ENCODE measurements at regions not wholly inside any gene's neighbourhood (a gene's known extent, or its start where the extent isn't known, plus 50 kb on each side); places are given as distances from the start of the nearest gene placed in this dataset.

GRCh38 chr3:124535306-124535705 lies 194.9 kb upstream of the UMPS start:
- DNase-seq (ENCODE audit: low read depth in 2 of 2): no peak

GRCh38 chr3:124540550-124541211 lies 189.6 kb upstream of the UMPS start:
- DNase-seq (ENCODE audit: low read depth in 2 of 2): no peak

GRCh38 chr3:124542214-124542869 lies 187.9 kb upstream of the UMPS start:
- no peak for DNase-seq (ENCODE audit: low read depth in 2 of 2)

GRCh38 chr3:124545891-124546290 lies 184.4 kb upstream of the UMPS start:
- no peak for DNase-seq (ENCODE audit: low read depth in 2 of 2)

GRCh38 chr3:124552224-124552623 lies 178.0 kb upstream of the UMPS start:
- DNase-seq (ENCODE audit: low read depth in 2 of 2): no peak

- DNase-seq (ENCODE audit: low read depth in 2 of 2): no peak
Observed at GRCh38 chr3:124553178-124553577, 177.1 kb upstream of the UMPS start.

DNA sequence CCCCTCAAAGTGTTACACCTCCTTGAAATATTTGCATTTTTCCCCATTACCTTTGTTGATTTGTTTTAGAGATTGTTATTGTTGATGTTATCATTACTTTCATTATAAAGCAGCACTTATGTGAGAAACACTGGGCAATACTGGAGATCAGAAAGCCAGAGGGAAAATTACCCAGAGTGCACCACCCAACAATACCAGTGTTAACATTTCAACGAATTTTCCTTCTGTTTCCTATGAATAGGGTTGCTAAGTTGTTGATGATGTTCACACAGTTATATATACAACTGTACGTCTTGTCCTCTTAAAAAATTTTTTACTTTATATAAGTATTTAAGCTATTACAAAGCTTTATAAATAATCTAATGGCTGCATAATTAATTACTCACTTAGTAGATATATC lies 173.6 kb upstream of the UMPS start:
- no peak for DNase-seq (ENCODE audit: low read depth in 2 of 2)

DNA sequence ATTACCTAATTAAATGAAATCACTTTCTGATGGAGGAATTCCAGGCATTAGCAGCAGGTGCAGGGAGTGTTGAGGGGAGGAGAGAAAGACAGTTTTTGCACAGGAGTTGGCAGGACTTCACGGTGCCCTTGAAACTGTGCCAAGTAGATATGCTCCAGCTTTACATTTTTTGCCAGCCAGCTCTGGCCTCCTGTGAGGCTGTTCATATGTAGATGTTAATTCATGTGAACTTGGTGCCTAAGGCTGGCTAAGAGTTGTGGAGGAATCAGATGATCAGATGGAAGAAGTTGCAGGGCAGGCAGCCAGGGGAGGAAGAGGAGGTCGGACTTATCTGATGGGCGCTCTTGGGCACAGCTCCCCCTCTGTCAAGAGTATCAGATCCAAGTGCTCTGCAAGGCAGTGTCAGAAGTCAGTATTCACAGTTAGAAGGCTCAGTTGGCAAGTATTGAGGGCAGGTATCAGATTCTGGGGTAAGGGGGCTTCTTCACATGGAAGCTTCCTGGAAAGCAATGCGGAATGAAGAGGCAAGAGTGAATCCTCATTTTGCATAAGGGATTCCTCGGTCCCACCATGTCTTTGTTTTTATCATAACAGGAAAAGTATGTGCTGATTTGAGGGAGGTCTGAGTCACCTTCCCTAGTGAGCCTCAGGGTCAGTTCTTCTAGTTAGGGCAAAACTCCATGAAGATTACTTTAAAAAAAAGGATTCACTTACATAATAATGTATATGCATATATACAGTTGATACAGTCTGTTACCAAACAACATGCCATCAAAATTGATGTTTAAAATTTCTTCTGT lies 172.6 kb upstream of the UMPS start:
- DNase-seq (ENCODE audit: low read depth in 2 of 2): no peak

DNA sequence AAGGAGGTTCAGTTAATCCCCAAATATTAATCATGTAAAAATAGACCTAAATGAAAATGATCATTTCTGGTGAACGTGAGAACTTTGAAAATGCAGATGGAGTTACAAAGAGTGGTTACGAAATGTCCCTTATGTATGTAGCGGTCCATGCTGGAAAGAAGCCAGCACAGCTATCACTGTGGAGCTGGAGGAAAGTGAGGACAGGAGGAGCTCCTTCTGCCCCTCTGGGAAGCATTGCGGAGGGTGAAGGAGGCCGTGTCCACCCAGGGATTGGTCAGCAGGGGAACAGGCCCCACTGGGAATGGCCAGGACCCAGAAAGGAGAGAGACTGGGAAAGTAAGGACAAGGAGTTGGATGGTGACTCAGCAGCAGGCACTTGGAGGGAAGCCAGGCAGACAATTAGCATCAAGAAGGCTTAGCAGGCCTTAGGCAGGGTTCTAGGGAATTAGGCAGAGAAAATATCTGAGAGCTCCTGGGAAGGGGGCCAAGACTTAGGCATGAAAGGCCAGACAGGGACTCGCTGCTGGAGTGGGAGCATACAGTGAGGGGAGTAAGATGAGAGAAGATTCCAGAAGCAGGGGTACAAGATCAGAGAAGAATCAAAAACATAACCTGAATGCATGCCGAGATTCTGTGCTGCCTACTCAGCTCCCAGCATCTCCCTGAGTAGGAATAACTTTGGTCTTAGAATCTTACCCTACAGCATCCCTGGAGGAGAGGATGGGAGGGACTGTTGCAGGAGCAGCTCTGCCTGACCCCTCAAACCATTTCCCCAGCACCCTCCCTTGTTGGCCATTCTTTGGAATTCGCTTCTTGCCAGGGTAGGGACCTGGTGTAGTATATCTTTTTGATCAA lies 171.0 kb upstream of the UMPS start:
- no peak for DNase-seq (ENCODE audit: low read depth in 2 of 2)

DNA sequence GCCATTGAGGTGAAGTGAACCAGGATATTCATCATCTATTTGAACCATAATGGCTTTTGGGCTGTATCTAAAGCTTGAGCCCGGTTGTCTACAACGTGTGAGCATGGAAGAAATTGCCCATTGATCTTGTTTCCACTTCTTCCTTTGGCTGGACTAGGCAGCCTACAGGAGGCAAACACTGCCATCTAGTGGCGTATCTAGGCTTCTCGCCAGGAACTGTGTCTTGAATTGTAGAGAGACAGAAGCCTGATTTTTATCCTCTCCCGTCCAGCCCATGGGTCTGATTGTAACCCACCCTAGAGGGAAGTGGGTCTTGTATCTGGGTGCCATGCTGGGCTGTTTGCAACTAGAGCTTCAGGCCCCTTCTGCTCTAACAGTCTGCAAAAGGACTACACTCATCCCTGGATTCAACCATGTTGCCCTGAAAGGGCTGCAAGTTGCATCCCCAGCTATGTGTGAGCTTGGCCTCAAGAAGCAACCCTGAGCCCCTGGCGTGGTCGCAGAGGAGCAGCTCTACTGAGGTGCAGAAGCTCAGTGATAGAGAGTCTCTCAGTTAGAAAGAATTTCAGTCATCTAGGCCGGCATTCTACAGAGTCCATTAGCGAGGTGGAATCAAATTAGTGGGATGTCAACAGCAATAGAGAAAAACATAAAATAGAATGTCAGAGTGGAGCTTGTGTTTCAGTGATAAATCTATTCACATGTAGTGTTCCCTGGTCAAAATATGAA lies 170.2 kb upstream of the UMPS start:
- peak; percentile 8 to 33 for DNase-seq (ENCODE audit: low read depth in 2 of 2)

GRCh38 chr3:124560666-124561215 lies 169.5 kb upstream of the UMPS start:
- DNase-seq (ENCODE audit: low read depth in 2 of 2): no peak

DNA sequence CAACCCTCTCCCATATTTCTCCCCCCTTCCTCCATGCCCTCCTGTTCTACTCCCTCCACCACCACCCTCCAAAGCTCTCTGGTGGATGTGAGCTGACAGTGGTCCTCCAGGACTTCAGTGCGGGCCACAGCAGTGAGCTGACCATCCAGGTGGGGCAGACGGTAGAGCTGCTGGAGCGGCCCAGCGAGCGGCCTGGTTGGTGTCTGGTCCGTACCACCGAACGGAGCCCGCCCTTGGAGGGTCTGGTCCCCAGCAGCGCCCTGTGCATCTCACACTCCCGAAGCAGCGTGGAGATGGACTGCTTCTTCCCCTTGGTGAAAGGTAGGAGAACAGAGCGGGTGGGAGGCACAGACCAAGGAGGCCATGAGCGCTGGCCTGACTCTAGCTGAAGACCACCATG lies 167.5 kb upstream of the UMPS start:
- no peak for DNase-seq (ENCODE audit: low read depth in 2 of 2)

GRCh38 chr3:124563376-124563775 lies 166.9 kb upstream of the UMPS start:
- DNase-seq (ENCODE audit: low read depth in 2 of 2): no peak

DNA sequence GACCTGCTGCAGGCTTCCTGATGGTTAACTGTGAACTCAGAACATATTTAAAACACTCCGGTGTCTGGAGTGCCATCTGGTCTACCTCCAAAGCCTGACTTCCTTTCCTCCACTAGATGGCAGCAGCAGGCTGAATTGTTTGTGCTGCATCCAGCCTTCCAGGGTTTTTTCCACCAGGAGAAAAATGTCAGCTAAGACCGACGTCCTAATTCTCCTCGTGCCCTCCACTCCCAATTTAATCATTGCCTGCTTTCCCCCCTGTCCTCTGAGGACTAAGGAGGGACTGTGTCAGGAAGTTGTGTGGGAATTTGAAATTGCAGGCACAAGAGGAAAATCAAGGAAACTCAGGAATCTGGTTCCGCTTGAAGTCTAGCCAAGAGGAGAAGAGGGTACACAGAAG lies 165.2 kb upstream of the UMPS start:
- peak in 1 of 2 donors; percentile 8 for DNase-seq (ENCODE audit: low read depth in 2 of 2)

DNA sequence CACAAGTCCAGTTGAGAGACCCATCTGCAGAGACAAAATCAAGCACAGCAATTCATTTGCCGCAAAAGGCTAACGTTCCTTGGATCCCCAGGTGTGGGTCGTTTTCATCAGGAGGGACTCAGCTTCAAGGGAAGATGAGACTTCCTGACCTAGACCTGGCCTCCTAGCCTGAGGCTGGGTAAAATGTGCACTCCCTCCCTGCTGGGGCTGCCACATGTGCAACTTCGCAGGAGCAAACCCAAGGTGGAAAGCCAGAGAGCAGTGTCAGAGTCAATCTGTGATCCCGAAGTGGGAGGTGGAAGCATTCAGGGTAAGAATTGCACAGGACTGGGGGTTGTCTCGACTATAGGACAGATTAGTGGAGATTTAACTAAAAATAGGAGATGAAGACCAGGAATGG lies 164.7 kb upstream of the UMPS start:
- DNase-seq (ENCODE audit: low read depth in 2 of 2): no peak

- no peak for DNase-seq (ENCODE audit: low read depth in 2 of 2)
Observed at GRCh38 chr3:124566701-124567100, 163.6 kb upstream of the UMPS start.

DNA sequence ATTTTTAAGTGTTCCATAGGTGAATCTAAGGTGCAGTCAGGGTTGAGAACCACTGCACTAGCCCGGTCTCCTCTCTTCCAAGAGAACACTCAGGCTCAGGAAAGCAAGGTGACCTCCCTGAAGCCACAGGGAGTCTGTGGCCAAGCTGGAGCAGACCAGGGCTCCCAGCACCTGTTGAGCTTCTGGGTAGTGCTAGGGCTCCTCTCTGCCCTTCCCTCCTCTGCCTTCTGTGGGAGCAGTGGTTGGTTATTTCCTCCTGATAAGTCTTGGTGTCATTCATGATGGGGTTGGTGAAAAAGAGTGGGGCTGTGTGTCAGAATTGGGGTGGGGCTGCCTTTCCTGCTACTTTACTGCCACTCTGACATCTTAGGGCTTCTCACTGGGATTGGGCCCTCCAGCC lies 163.1 kb upstream of the UMPS start:
- DNase-seq (ENCODE audit: low read depth in 2 of 2): no peak

DNA sequence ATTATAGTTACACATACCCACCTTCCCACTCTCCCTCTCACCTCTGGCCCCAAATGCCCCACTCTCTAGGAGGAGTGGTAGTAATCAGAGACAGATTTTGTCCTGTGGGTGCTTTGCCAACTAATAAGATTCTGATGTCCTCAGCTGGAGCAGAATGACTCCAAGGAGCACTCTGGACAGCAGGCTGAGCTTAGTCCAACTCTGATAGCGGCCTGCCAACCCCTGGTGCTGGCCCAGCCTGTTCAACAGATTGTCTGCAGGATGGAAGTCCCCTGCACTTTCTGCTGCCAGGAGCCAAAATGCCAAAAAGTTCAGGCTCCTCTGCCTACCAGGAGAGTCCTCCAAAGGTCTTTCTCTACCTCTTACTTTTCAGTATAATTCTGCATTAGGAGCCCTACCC lies 160.5 kb upstream of the UMPS start:
- DNase-seq (ENCODE audit: low read depth in 2 of 2): no peak

- DNase-seq (ENCODE audit: low read depth in 2 of 2): no peak
Observed at GRCh38 chr3:124570232-124570631, 160.0 kb upstream of the UMPS start.

DNA sequence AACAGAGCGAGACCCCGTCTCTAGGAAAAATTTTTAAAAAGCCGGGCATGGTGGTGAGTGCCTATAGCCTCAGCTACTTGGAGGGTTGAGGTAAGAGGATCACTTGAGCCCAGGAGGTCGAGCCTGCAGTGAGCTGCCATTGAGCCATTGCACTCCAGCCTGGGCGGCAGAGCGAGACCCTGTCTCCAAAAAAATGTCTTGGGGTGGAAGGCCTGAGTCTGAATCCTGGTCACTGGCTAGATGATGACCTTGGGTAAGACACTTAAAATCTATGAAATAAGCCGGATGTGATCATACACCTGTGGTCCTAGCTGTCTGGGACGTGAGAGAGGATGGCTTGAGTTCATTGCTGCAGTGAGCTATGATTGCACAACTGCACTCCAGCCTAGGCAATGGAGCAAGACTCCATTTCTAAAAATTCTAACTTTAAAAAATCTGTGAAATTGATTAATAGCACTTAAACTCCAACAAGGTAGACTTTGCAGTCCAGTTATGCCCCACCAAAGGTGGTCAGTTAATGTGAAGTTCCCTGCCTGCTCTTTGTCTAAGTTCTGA lies 157.3 kb upstream of the UMPS start:
- DNase-seq (ENCODE audit: low read depth in 2 of 2): no peak

DNA sequence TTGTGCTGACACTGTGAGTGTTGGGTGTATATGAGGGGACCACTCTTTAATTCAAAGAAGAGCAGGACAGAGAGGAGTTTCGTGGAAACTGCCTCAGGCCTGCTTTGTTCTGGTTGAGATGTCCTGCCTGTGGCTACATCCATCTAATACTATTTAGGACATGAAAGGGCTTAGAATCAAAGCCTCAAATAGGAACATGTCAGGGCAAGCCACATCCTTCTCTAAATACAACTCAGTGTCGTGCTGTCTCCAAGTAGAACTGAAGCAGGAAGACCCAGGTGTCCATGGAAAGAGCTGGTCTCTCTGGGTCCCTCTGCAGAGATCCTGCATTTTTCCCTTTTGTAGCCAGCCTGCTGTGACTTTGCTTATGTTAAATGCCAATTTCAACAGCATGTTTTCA lies 156.2 kb upstream of the UMPS start:
- DNase-seq (ENCODE audit: low read depth in 2 of 2): no peak
